Stimulated activated CD8-positive, alpha-beta memory T cell treated with anti-CD3 and anti-CD28 coated beads, Interleukin-7, amount 100 ng/mL, for 1 hour (primary cell): ENCODE measurements at regions not wholly inside any gene's neighbourhood (a gene's known extent, or its start where the extent isn't known, plus 50 kb on each side); places are given as distances from the start of the nearest gene placed in this dataset.
"Not testable (repeated sequence)": the region's sequence is repeated elsewhere in the genome, so short reads cannot be mapped to it uniquely, and the experiment has no call there.

Experiments used
- DNase-seq, 2 donors: peaks; one replicate each; pipeline ENCODE4 v3.0.0-alpha.2; 2020; ENCODE audit warnings: low read depth in 2 of 2

GRCh38 chr4:124046190-124046589 lies 649.6 kb downstream of the SPRY1 start:
- no peak for DNase-seq

- no peak for DNase-seq
Measured at GRCh38 chr4:124053872-124054538, 657.4 kb downstream of the SPRY1 start.

GRCh38 chr4:124055336-124055735 lies 657.2 kb downstream of the ANKRD50 start:
- DNase-seq = no peak

GRCh38 chr4:124055896-124056295 lies 656.6 kb downstream of the ANKRD50 start:
- no peak for DNase-seq

- DNase-seq = no peak
Measured at GRCh38 chr4:124060261-124060918, 652.1 kb downstream of the ANKRD50 start.

- no peak for DNase-seq
Measured at GRCh38 chr4:124061413-124061812, 651.1 kb downstream of the ANKRD50 start.

GRCh38 chr4:124065422-124065821 lies 647.1 kb downstream of the ANKRD50 start:
- no peak for DNase-seq

- no peak for DNase-seq
Measured at GRCh38 chr4:124065936-124066335, 646.6 kb downstream of the ANKRD50 start.

- DNase-seq = no peak
Measured at GRCh38 chr4:124066595-124066994, 645.9 kb downstream of the ANKRD50 start.

GRCh38 chr4:124067046-124067445 lies 645.5 kb downstream of the ANKRD50 start:
- DNase-seq = no peak

GRCh38 chr4:124070688-124071484 lies 641.6 kb downstream of the ANKRD50 start:
- no peak for DNase-seq

GRCh38 chr4:124075276-124075675 lies 637.3 kb downstream of the ANKRD50 start:
- DNase-seq = not testable (repeated sequence)

- no peak for DNase-seq
Measured at GRCh38 chr4:124079174-124079780, 633.3 kb downstream of the ANKRD50 start.

- no peak for DNase-seq
Measured at GRCh38 chr4:124083711-124084110, 628.8 kb downstream of the ANKRD50 start.

GRCh38 chr4:124085561-124086180 lies 626.9 kb downstream of the ANKRD50 start:
- no peak for DNase-seq

- DNase-seq = no peak
Measured at GRCh38 chr4:124090021-124090420, 622.5 kb downstream of the ANKRD50 start.

- no peak for DNase-seq
Measured at GRCh38 chr4:124092101-124092500, 620.4 kb downstream of the ANKRD50 start.

- no peak for DNase-seq
Measured at GRCh38 chr4:124092541-124092984, 620.0 kb downstream of the ANKRD50 start.

- DNase-seq = no peak
Measured at GRCh38 chr4:124095621-124096020, 616.9 kb downstream of the ANKRD50 start.

GRCh38 chr4:124096290-124096689 lies 616.2 kb downstream of the ANKRD50 start:
- no peak for DNase-seq

- no peak for DNase-seq
Measured at GRCh38 chr4:124097447-124097846, 615.1 kb downstream of the ANKRD50 start.

- DNase-seq = no peak
Measured at GRCh38 chr4:124104101-124104500, 608.4 kb downstream of the ANKRD50 start.
